ENCODE measurements at regions not wholly inside any gene's neighbourhood (a gene's known extent, or its start where the extent isn't known, plus 50 kb on each side); places are given as distances from the start of the nearest gene placed in this dataset.

DNA sequence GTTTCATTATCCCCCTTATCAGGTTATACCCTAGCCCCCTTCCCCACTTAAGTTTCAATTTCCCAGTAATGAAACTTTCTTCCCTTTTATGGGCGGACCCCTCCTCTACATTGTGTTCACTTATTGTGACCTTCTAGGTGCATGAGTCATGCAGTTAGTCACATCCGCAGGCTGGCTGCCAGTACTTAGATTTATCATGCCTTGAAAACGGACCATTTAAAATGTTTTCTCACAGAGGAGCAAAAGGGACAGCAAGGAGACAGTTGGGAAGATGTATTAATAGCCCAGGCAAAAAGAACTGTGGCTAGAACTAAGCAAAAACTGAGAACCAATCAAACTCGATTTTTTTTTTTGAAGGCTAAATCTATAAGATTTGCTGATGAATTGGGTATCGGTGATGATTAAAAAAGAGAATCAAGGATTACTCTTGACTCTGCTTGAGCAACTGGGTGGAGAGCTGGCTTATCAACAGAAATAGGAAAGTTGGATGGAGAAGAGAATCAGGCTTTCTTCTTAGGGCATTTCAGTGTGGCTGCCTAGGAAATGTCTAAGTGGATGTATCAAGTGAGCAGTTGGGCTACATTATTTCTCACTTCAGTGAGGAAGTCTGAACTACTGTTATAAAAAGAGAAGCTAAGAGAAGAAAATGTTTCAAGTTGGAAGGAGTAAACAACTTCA is 615.0 kb downstream of the HINT1 start (continued):
- TF ChIP-seq, protein P1, sequence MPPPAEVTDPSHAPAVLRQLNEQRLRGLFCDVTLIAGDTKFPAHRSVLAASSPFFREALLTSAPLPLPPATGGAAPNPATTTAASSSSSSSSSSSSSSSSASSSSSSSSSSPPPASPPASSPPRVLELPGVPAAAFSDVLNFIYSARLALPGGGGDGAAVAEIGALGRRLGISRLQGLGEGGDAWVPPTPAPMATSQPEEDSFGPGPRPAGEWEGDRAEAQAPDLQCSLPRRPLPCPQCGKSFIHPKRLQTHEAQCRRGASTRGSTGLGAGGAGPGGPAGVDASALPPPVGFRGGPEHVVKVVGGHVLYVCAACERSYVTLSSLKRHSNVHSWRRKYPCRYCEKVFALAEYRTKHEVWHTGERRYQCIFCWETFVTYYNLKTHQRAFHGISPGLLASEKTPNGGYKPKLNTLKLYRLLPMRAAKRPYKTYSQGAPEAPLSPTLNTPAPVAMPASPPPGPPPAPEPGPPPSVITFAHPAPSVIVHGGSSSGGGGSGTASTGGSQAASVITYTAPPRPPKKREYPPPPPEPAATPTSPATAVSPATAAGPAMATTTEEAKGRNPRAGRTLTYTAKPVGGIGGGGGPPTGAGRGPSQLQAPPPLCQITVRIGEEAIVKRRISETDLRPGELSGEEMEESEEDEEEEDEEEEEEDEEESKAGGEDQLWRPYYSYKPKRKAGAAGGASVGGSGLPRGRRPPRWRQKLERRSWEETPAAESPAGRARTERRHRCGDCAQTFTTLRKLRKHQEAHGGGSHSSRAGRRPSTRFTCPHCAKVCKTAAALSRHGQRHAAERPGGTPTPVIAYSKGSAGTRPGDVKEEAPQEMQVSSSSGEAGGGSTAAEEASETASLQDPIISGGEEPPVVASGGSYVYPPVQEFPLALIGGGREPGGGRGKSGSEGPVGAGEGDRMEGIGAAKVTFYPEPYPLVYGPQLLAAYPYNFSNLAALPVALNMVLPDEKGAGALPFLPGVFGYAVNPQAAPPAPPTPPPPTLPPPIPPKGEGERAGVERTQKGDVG (CRISPR knock-in tag; IDR thresholded peaks at IDR 0.05) = no peak
- TF ChIP-seq KLF5 (IDR thresholded peaks at IDR 0.05; ENCODE audit: partially characterized antibody) = no peak
- no peak for TF ChIP-seq RAD21 (IDR thresholded peaks at IDR 0.05; ENCODE audit: insufficient read depth, low read depth, low read length)
- no peak for TF ChIP-seq JUND (IDR thresholded peaks at IDR 0.05; ENCODE audit: low read depth, low read length)
- no peak for TF ChIP-seq ZSCAN29 (IDR thresholded peaks at IDR 0.05)
- TF ChIP-seq GABPA (IDR thresholded peaks at IDR 0.05; ENCODE audit: low read depth) = no peak

DNA sequence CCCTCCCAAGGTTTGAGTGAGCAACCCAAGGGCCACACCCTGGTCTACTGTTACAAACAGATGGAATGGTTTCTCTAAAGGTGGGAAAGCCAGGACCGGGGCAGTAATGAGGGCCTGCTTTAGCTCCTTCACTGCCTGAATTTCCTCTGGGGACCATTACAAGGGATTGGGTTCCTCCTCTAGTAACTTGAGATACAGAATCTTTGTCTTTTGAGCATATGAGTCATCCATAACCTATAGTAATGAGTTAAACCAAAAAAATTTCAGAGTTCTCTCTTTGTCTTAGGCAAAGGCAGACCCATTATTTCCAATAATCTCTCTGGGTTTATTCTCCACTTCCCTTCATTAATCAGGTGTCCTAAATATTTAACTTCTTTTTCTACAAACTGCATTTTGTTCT is 618.8 kb downstream of the HINT1 start:
- ChIA-PET SMC1A (ENCODE audit: uncharacterized antibody, unreplicated experiment) (no interaction called here), CTCF (no interaction called here), POLR2A (no interaction called here), RAD21 (ENCODE audit: unreplicated experiment) (no interaction called here)
- Histone ChIP-seq H3K4me2 (ENCODE audit: control insufficient read depth, insufficient read depth) (no peak overlapping the region), H3K27me3 (replicated peaks in 1 of 2; ENCODE audit: control insufficient read depth in 2 of 2, insufficient read depth in 2 of 2, low read length in 1 of 2) (no peaks in the 10 kb centered on the region), H2AFZ (ENCODE audit: control insufficient read depth, low read depth, low read length) (no peak overlapping the region), H3K4me3 (no peak overlapping the region), H4K20me1 (ENCODE audit: control insufficient read depth, insufficient read depth) (no peaks in the 10 kb centered on the region), H3K79me2 (ENCODE audit: control insufficient read depth, insufficient read depth, low read length) (no peaks in the 10 kb centered on the region), H3K4me1 (ENCODE audit: control insufficient read depth, insufficient read depth, low read length) (no peaks in the 10 kb centered on the region), H3K9ac (ENCODE audit: control insufficient read depth, insufficient read depth, low read length) (no peak overlapping the region), H3K9me3 (replicated peaks; ENCODE audit: control insufficient read depth, insufficient read depth, low read length) (no peaks in the 10 kb centered on the region; the same call in 2 of the 3 replicates), H3K27ac (ENCODE audit: control insufficient read depth, insufficient read depth) (no peak overlapping the region), H3K36me3 (ENCODE audit: control insufficient read depth in 2 of 2, insufficient read depth in 2 of 2, low read length in 1 of 2) (no peaks in the 10 kb centered on the region)
- ATAC-seq (no peak), FAIRE-seq (no peak), DNase-seq (ENCODE audit: low read depth, low spot score) (no peak)
- in situ Hi-C loops (cut with MboI) = no loop called here
- BruUV-seq (replicated peaks) = no TSS peak
- TF ChIP-seq MYC (IDR thresholded peaks at IDR 0.05; ENCODE audit: insufficient read depth, insufficient read length, insufficient replicate concordance, low read length, severe bottlenecking) (no peak), BMI1 (IDR thresholded peaks at IDR 0.05; ENCODE audit: borderline replicate concordance) (no peak), TAF1 (IDR thresholded peaks at IDR 0.05; ENCODE audit: borderline replicate concordance, low read depth, low read length) (no peak), KDM1A (IDR thresholded peaks at IDR 0.05; ENCODE audit: borderline replicate concordance) (no peak), SUPT20H (IDR thresholded peaks at IDR 0.05; ENCODE audit: borderline replicate concordance, control insufficient read depth, low read depth, low read length) (no peak), RCOR1 (conservative IDR thresholded peaks at IDR 0.05; ENCODE audit: low read depth, low read length) (no peak)
- TF ChIP-seq, protein P2, sequence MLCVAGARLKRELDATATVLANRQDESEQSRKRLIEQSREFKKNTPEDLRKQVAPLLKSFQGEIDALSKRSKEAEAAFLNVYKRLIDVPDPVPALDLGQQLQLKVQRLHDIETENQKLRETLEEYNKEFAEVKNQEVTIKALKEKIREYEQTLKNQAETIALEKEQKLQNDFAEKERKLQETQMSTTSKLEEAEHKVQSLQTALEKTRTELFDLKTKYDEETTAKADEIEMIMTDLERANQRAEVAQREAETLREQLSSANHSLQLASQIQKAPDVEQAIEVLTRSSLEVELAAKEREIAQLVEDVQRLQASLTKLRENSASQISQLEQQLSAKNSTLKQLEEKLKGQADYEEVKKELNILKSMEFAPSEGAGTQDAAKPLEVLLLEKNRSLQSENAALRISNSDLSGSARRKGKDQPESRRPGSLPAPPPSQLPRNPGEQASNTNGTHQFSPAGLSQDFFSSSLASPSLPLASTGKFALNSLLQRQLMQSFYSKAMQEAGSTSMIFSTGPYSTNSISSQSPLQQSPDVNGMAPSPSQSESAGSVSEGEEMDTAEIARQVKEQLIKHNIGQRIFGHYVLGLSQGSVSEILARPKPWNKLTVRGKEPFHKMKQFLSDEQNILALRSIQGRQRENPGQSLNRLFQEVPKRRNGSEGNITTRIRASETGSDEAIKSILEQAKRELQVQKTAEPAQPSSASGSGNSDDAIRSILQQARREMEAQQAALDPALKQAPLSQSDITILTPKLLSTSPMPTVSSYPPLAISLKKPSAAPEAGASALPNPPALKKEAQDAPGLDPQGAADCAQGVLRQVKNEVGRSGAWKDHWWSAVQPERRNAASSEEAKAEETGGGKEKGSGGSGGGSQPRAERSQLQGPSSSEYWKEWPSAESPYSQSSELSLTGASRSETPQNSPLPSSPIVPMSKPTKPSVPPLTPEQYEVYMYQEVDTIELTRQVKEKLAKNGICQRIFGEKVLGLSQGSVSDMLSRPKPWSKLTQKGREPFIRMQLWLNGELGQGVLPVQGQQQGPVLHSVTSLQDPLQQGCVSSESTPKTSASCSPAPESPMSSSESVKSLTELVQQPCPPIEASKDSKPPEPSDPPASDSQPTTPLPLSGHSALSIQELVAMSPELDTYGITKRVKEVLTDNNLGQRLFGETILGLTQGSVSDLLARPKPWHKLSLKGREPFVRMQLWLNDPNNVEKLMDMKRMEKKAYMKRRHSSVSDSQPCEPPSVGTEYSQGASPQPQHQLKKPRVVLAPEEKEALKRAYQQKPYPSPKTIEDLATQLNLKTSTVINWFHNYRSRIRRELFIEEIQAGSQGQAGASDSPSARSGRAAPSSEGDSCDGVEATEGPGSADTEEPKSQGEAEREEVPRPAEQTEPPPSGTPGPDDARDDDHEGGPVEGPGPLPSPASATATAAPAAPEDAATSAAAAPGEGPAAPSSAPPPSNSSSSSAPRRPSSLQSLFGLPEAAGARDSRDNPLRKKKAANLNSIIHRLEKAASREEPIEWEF (IDR thresholded peaks at IDR 0.05; ENCODE audit: insufficient replicate concordance, low read depth, low read length) = no peak
- TF ChIP-seq, protein P3, sequence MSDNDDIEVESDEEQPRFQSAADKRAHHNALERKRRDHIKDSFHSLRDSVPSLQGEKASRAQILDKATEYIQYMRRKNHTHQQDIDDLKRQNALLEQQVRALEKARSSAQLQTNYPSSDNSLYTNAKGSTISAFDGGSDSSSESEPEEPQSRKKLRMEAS (IDR thresholded peaks at IDR 0.05; ENCODE audit: low read depth, low read length) = no peak
- intact Hi-C loops (cut with micrococcal nuclease; ENCODE audit: unreplicated experiment) = no loop called here
- WGBS (ENCODE audit: insufficient coverage, insufficient replicate concordance, low lambda C conversion rate, missing lambda C conversion rate) = 0% methylated on average over 1 of the region's 1 CpG
